Gastroesophageal sphincter (tissue), 3 donors: ENCODE measurements at regions not wholly inside any gene's neighbourhood (a gene's known extent, or its start where the extent isn't known, plus 50 kb on each side); places are given as distances from the start of the nearest gene placed in this dataset.

ENCODE experiments used
- CTCF ChIP-seq, 4 experiments: fragments of 200-600 bp in 2 of 4; fragments of 450-650 bp in 2 of 4; sonication (generic) in 1 of 4; IDR thresholded peaks; one replicate each; pipeline ENCODE4 v1.5.1; 2017 to 2019; ENCODE audit warnings: antibody characterized with exemption in 4 of 4, mild to moderate bottlenecking in 2 of 4, moderate library complexity in 2 of 4
- EP300 ChIP-seq: sonication (generic); formaldehyde crosslinking; IDR thresholded peaks from one replicate; pipeline ENCODE4 v1.6.1; 2017; ENCODE audit warnings: antibody characterized with exemption, mild to moderate bottlenecking
- POLR2A ChIP-seq, 2 donors: fragments of 450-650 bp; IDR thresholded peaks; one replicate each; pipeline ENCODE4 v1.6.1; 2017; ENCODE audit warnings: antibody characterized with exemption in 2 of 2, mild to moderate bottlenecking in 2 of 2, moderate library complexity in 1 of 2
- POLR2AphosphoS5 ChIP-seq: sonication (generic); formaldehyde crosslinking; IDR thresholded peaks from one replicate; pipeline ENCODE4 v1.6.1; 2017; ENCODE audit warnings: antibody characterized with exemption

DNA sequence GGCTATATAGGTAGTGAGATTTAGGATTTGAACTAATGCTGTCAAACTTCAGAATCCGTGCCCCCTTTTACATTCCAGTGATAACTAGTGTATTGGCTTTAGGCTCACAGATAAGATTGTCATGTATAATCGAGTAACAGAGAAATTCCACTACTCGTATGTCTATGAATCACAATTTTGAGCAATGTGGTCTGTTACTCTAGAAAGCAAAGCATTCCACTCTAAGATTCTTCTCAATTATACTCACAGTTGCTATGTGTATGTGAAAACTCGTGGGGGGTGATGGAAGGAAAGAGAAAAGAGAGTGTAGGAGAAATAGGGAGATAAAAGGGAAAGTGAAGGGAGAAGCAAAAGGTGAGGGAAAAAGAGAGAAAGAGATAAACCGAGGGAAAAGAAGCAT is 1175.1 kb upstream of the GOT2 start:
- TF ChIP-seq EP300 (no peak), POLR2A (IDR thresholded peaks at IDR 0.05) (no peak), POLR2AphosphoS5 (no peak), CTCF (IDR thresholded peaks at IDR 0.05) (no peak)
